ENCODE measurements at regions not wholly inside any gene's neighbourhood (a gene's known extent, or its start where the extent isn't known, plus 50 kb on each side); places are given as distances from the start of the nearest gene placed in this dataset.
A peak's percentile ranks its signal among the peaks of the same experiment; 100 is the strongest.

DNA sequence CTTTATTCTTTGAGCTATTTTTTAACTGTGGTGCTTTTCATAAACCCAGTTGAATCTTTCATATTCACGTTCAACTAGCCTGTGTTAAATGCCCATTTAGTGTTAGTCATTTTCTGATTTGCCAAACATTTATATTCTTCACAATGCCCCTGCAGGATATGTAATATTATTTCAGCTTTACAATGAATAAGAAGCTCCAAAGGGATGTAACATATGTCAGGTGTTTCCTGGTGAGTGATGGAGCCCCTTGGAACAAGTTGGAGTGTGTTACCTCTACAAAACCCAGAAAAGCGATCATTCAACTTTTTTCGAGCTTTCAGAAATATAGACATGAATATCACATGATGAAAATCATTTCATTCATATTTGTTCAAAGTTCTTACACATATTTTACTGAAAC lies 471.0 kb upstream of the CDH2 start:
- DNase-seq = no peak

DNA sequence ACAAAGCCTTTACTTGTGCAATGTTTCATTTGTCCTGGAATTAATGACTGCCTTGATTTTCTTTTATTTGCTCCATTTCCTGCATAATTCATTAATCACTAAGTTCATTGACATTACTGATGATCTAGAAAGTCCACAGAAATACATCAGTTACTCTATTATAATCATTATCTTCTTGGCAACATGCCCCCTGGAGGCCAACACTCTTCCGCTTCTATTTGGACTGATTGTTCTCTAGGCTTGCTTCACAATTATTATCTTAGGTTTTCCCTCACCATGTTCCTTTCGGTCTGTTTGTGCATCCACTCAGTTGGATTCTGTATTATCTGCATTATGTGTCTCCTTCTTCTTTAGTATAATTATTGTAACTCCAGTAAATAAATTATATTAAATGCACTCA lies 461.0 kb upstream of the CDH2 start:
- DNase-seq = peak; percentile 22

DNA sequence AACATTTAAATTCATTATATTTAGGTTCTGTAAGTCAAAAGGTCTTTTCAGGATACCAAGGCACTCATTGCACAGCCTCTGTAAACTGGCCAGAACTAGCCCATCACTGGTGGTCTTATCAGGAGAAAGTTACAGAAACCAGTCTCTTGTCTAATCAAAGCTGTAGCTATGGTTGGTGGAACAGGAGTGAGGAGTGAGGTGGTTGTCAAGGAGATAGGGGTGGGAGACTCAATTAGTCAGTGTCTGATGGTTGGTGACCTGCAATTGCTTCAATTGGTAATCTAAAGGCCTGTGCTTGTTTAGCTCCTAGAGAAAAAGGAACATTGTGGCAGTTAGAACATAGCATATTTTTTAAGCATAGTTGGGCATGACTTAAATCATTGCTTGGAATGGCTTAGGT lies 458.6 kb upstream of the CDH2 start:
- DNase-seq = no peak

- DNase-seq = no peak
These were observed 449.8 kb upstream of the CDH2 start for GRCh38 chr18:28626756-28627155.

DNA sequence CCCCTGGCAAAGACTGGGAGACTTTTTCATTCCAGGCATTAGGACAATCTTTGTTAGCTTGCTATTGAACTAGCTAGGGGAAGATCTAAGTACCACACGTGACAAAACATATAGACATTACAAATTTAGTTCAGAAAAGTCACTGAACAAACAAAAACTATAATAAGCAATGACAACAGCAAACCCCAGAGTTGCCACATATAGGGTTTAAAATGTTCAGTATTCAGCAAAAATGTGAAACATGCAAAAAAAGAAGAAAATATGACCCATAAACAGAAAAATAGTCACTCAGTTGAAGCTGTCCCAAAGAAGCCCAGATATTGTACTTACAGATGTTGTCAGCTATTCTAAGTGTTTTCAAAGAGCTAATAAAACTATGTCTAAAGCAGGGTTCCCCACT lies 431.1 kb upstream of the CDH2 start:
- DNase-seq = no peak

GRCh38 chr18:28606686-28607085 lies 429.8 kb upstream of the CDH2 start:
- DNase-seq = no peak

GRCh38 chr18:28602391-28602790 lies 425.5 kb upstream of the CDH2 start:
- DNase-seq = no peak

GRCh38 chr18:28594034-28594433 lies 417.1 kb upstream of the CDH2 start:
- DNase-seq = no peak

GRCh38 chr18:28588884-28589549 lies 412.1 kb upstream of the CDH2 start:
- no peak for DNase-seq

GRCh38 chr18:28584731-28585130 lies 407.8 kb upstream of the CDH2 start:
- DNase-seq = no peak

GRCh38 chr18:28582724-28583123 lies 405.8 kb upstream of the CDH2 start:
- DNase-seq = peak; percentile 72

DNA sequence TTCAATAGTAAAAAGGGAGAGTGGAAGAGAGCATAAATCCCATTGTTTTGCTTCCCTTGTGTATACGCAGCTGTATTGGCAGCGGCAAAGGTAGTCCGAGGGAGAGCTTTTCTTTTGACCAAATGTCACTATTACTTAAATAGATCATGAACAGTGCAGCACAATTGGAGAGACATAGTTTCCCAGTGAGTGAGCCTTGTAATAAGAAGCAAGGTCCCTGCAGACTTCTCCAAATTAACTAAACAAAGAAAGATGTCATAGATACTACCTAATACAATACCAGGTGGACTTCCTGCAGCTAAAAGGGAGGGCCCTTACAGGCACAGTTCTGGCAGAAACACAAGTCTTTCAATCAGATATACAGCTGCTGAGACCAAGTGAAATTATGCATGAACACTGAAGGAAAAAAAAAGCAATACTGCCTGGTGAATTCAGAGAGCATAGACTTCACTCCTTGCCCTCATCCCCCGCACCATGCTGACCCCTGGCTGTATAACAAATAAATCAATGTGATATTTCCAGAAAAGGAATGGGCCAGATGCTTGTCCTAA lies 404.7 kb upstream of the CDH2 start:
- DNase-seq = peak; percentile 93

GRCh38 chr18:28576941-28577340 lies 400.0 kb upstream of the CDH2 start:
- DNase-seq = no peak

- DNase-seq = no peak
These were observed 398.2 kb upstream of the CDH2 start for GRCh38 chr18:28575123-28575522.

DNA sequence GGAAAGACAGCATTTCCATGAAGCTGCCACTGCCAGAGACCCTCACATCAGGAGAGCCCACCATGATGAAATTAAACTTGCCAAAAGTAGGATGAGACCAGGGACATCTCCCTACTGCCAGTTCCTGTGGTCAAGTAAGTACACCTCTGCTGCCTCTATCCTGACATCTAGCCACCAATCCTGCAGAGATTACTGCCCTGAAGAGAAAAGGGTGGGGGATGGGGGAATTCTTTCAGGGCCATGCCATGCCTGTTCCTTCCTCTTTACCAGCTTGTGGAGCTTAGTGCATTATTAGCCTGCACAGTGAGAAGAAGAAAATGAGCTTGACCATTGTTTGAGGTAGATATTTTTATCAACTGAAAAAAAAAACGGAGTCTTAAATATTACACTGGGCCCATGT lies 397.2 kb upstream of the CDH2 start:
- no peak for DNase-seq

- no peak for DNase-seq
These were observed 395.0 kb upstream of the CDH2 start for GRCh38 chr18:28571929-28572328.

DNA sequence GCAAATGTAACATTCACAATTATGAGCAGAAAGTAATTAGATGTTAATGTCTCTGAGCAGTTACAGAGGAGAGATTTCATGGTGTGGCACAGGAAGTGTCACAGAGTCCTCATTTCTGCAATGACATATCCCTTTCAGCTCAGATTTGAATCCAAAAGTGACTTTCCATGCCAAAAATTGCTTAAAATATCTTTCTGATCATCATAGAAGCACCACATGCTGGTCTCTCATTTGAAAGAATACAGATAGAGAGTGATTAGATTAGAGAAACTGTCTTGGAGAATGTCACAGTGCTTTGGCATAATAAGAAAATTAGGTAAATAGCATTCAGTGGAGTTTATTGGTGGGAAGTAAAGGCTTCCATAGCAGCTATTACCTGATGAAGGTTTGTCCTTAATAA lies 383.4 kb upstream of the CDH2 start:
- no peak for DNase-seq

- peak; percentile 45 for DNase-seq
These were observed 382.6 kb upstream of the CDH2 start for GRCh38 chr18:28559511-28559910.

DNA sequence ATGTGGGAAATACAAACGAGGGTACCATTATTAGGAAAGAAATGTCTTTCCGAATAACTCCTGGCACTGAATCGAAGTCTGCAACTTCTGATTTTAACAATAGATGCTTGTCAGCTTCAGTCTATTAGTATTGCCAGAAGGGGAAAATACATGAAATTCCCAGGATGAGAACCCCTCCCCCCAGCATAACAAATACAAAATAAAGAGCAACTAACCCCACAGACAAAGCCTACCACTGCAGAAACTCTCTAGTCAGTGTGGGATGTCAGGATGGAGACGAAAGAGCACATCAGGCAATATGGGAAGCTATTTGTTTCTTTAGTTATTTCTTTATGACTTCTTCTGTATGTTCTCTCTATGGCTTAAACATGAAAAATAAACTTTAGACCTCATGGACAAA lies 365.0 kb upstream of the CDH2 start:
- DNase-seq = no peak

- no peak for DNase-seq
These were observed 364.5 kb upstream of the CDH2 start for GRCh38 chr18:28541276-28541930.

GRCh38 chr18:28529644-28530043 lies 352.7 kb upstream of the CDH2 start:
- no peak for DNase-seq

DNA sequence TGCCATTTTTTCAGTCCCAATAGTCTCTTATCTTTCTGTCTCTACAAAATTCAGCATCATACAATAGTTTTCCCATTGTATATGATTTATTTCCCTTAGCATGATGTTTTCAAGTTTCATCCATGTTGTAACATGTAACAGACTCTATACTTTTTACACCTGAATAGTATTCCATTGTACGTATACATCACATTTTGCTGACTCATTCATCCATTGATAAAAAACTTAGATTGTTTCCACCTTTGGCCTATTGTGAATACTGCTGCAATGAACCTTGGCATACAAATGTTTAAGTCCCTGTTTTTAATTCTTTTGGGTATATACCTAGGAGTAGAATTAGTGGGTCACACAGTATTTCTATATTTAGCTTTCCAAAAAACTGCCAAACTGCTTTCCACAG lies 349.3 kb upstream of the CDH2 start:
- no peak for DNase-seq

DNA sequence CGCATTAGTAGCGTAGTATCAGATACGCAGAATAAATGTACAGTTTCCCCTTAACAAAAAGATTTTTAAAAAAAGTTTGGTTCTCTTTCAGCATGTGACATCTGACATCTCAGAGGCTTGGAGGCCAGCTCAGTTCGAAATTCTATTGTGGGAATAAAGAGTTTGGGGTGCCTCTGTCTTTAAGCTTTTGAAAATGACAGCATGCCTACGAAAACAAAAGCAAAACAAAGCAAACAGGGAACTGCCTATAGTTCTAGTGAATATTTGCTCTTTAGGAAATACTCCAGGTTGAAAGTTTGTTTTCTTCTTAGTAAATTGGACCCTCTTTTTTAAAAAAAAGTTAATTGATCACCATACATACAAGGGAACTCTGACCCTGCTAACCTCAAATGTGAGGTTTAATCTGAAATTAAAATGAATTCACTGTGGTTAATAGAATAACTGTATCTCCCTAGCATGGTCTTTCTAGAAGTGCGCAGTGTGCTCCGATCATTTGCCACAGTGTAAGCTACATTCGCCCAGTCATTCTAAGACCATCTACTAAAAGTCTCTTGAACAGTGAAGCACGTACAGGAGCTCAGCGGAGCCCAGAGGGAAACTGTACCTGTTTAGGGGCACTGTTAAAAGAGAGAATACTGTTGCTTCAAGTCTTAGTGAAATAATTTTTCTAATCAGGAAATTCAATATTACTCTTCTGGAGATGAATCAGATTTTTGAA lies 347.0 kb upstream of the CDH2 start:
- DNase-seq = no peak

DNA sequence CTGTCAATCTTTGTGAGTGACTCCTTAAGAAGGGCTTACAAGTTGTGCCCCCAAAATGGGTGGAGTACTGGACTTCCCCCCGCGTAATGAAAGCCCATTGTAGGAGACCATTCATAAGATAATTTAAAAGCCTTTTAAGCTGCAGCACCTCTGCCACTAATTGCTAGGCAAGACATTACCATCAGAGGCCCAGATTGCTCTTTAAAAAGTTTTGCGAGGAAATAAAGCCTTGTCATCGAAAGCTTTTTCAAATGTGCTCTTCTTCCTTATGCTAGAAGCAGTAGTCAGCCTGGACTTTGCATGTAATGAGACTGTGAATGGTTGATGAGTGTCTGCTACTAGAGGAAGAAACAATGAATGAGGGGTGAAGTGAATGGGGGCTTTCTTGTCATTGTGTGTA lies 345.3 kb upstream of the CDH2 start:
- no peak for DNase-seq
